DOHH2 (cell line): ENCODE measurements at regions not wholly inside any gene's neighbourhood (a gene's known extent, or its start where the extent isn't known, plus 50 kb on each side); places are given as distances from the start of the nearest gene placed in this dataset.

Experiments
- EZH2phosphoT487 ChIP-seq: fragments of 200-600 bp; sonication (generic); IDR thresholded peaks from 2 replicates; pipeline ENCODE4 v1.6.1; 2017; ENCODE audit warnings: borderline replicate concordance, mild to moderate bottlenecking, antibody characterized with exemption, low read length, moderate library complexity, mixed read lengths
- TF ChIP-seq, protein P1 (sequence below): fragments of 200-600 bp; sonication (generic); IDR thresholded peaks from one replicate; pipeline ENCODE4 v1.5.1; 2014; ENCODE audit warnings: antibody characterized with exemption, mild to moderate bottlenecking, low read depth, low read length; ENCODE audit not compliant: poor library complexity, severe bottlenecking

DNA sequence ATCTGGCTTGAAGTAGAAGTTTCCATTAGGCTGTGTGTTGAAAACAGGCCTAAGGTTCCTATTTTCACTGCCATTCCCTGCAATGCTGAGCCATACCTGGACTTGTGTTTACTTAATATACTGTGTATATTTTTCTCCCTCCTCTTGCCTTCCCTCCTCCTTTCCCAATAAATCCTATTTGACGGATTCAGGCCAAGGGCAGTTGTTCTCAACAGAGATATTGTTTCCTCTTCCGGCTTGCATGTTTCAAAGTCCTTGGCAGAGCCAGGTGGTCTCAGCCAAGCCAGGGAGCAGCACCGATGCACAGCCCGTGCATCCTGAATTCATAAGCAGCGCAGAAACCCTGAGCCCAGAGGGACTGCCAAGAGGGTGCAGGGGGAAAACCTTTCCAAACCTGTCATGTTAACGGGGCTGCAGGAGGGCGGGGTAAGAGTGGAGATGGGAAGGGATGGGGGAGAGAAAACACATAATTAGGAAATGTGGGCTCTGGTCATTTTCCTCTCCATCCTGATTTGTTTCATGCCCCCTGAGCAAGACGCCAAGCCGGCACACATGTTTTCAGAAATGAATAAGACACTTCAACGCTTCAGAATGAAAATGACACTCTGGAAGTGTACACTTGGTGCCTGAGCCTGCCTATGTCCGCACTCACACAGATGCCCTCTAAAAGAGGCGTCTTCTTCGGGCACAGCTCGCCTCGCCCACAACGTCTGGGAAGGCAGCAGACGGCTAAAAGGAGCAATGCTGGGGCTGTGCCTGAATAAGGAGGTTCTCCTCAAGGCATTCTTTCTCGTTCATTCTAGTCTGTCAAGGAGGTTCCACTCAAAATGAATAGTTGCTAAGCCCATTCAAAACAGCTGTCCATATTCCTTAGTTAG is 149.3 kb upstream of the UBL3 start:
- TF ChIP-seq, protein P1, sequence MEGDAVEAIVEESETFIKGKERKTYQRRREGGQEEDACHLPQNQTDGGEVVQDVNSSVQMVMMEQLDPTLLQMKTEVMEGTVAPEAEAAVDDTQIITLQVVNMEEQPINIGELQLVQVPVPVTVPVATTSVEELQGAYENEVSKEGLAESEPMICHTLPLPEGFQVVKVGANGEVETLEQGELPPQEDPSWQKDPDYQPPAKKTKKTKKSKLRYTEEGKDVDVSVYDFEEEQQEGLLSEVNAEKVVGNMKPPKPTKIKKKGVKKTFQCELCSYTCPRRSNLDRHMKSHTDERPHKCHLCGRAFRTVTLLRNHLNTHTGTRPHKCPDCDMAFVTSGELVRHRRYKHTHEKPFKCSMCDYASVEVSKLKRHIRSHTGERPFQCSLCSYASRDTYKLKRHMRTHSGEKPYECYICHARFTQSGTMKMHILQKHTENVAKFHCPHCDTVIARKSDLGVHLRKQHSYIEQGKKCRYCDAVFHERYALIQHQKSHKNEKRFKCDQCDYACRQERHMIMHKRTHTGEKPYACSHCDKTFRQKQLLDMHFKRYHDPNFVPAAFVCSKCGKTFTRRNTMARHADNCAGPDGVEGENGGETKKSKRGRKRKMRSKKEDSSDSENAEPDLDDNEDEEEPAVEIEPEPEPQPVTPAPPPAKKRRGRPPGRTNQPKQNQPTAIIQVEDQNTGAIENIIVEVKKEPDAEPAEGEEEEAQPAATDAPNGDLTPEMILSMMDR = no peak
- no peak for TF ChIP-seq EZH2phosphoT487
